ENCODE measurements at regions not wholly inside any gene's neighbourhood (a gene's known extent, or its start where the extent isn't known, plus 50 kb on each side); places are given as distances from the start of the nearest gene placed in this dataset.

DNA sequence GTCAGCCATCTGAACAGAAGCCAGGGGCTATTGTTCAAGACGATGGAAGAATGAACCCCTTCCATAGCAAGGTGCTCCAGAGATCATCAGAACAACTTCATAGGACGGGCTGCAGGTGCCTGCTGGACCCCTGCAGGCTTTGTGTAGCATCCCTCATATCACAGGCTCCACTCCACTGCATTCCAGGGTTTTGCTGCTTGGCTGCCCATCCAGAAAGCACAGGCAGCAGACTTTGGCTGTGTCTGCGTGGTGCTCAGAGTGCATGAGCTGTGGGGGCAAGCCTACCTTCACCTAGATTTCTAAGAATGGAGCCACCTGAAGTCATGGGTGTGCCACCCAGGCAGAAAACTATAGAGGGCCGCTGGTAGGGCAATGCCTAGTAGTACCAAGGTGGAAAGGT is 93.9 kb upstream of the NLRP1 start:
- no peak overlapping the region for H3K4me3 ChIP-seq (ENCODE audit: low read length)
- peaks cover 16% of the 10 kb centered on the region for H3K4me1 ChIP-seq (ENCODE audit: low read length)
- H3K36me3 ChIP-seq (replicated peaks; ENCODE audit: low read depth, low read length) = no peaks in the 10 kb centered on the region
- H4K20me1 ChIP-seq (ENCODE audit: insufficient read depth, low read length) = no peaks in the 10 kb centered on the region
- H3K27me3 ChIP-seq (ENCODE audit: low read depth, low read length) = peaks cover 17% of the 10 kb centered on the region
- H3K9me3 ChIP-seq (ENCODE audit: insufficient read depth, low read length) = no peaks in the 10 kb centered on the region
- no peak for TF ChIP-seq EZH2phosphoT487 (IDR thresholded peaks at IDR 0.05; ENCODE audit: low read depth)
- TF ChIP-seq, protein P1, sequence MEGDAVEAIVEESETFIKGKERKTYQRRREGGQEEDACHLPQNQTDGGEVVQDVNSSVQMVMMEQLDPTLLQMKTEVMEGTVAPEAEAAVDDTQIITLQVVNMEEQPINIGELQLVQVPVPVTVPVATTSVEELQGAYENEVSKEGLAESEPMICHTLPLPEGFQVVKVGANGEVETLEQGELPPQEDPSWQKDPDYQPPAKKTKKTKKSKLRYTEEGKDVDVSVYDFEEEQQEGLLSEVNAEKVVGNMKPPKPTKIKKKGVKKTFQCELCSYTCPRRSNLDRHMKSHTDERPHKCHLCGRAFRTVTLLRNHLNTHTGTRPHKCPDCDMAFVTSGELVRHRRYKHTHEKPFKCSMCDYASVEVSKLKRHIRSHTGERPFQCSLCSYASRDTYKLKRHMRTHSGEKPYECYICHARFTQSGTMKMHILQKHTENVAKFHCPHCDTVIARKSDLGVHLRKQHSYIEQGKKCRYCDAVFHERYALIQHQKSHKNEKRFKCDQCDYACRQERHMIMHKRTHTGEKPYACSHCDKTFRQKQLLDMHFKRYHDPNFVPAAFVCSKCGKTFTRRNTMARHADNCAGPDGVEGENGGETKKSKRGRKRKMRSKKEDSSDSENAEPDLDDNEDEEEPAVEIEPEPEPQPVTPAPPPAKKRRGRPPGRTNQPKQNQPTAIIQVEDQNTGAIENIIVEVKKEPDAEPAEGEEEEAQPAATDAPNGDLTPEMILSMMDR (IDR thresholded peaks at IDR 0.05; ENCODE audit: low read depth, low read length) = no peak
- no peak overlapping the region for H3K9ac ChIP-seq (ENCODE audit: low read length)
- H3K27ac ChIP-seq (ENCODE audit: low read length) = no peak overlapping the region
- no peak overlapping the region for H2AFZ ChIP-seq (ENCODE audit: low read depth, low read length)
- H3K79me2 ChIP-seq (ENCODE audit: low read length) = no peaks in the 10 kb centered on the region
- no peak overlapping the region for H3K4me2 ChIP-seq (ENCODE audit: low read length)

DNA sequence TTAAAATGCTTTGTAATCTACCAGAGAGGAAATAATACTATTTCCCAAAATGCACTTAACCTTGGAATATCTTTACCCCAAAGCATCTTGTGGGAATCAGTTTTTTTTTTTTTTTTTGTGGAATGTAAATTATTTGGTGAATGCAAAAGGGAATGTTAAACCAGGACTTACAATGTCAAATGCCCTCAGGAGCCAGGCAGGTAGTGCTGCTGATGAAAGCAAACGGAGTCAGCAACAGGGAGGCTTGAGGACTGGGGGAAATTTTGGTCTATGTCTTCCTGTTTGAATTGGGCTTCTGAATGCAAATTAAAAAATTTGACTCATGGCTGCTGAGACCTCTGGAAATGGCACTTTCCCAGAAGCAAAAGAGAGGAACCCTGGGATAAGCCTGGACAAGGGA is 96.5 kb upstream of the NLRP1 start:
- no peak overlapping the region for H2AFZ ChIP-seq (ENCODE audit: low read depth, low read length)
- H3K9ac ChIP-seq (ENCODE audit: low read length) = no peak overlapping the region
- H3K27ac ChIP-seq (ENCODE audit: low read length) = no peak overlapping the region
- no peaks in the 10 kb centered on the region for H3K9me3 ChIP-seq (ENCODE audit: insufficient read depth, low read length)
- peaks cover 17% of the 10 kb centered on the region for H3K27me3 ChIP-seq (ENCODE audit: low read depth, low read length)
- H3K4me2 ChIP-seq (ENCODE audit: low read length) = no peak overlapping the region
- no peaks in the 10 kb centered on the region for H3K36me3 ChIP-seq (replicated peaks; ENCODE audit: low read depth, low read length)
- H3K79me2 ChIP-seq (ENCODE audit: low read length) = no peaks in the 10 kb centered on the region
- peaks cover 7% of the 10 kb centered on the region for H3K4me1 ChIP-seq (ENCODE audit: low read length)
- H3K4me3 ChIP-seq (ENCODE audit: low read length) = no peak overlapping the region
- TF ChIP-seq EZH2phosphoT487 (IDR thresholded peaks at IDR 0.05; ENCODE audit: low read depth) = no peak
- TF ChIP-seq, protein P1 (IDR thresholded peaks at IDR 0.05; ENCODE audit: low read depth, low read length) = no peak
- H4K20me1 ChIP-seq (ENCODE audit: insufficient read depth, low read length) = no peaks in the 10 kb centered on the region

DNA sequence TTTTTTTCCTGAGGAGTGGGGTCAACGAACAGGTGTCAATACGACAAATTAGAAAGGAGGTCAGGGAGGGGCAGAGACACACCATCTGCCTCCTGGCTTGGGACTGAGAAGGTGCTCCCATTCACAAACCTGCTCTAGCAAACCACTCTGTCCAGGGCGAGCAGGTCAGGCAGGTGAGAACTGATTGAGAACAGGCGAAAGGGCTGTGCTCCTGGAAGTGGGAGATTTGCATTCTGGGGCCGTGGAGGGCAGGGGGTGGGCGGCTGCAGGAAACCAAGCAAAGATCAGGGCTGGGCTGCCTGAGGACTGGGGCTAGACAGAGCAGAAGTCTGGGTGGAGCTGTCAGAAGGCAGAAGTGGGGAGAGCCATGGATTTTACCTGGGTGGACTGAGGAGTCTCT is 98.9 kb upstream of the NLRP1 start:
- TF ChIP-seq, protein P1 (IDR thresholded peaks at IDR 0.05; ENCODE audit: low read depth, low read length) = no peak
- no peak for TF ChIP-seq EZH2phosphoT487 (IDR thresholded peaks at IDR 0.05; ENCODE audit: low read depth)
- Histone ChIP-seq H2AFZ (ENCODE audit: low read depth, low read length) (no peak overlapping the region), H3K9ac (ENCODE audit: low read length) (no peak overlapping the region), H3K27me3 (ENCODE audit: low read depth, low read length) (peaks cover 15% of the 10 kb centered on the region), H3K4me3 (ENCODE audit: low read length) (no peak overlapping the region), H3K27ac (ENCODE audit: low read length) (no peak overlapping the region), H3K4me2 (ENCODE audit: low read length) (no peak overlapping the region), H4K20me1 (ENCODE audit: insufficient read depth, low read length) (no peaks in the 10 kb centered on the region), H3K79me2 (ENCODE audit: low read length) (no peaks in the 10 kb centered on the region), H3K4me1 (ENCODE audit: low read length) (no peaks in the 10 kb centered on the region), H3K9me3 (ENCODE audit: insufficient read depth, low read length) (no peaks in the 10 kb centered on the region), H3K36me3 (replicated peaks; ENCODE audit: low read depth, low read length) (no peaks in the 10 kb centered on the region)

DNA sequence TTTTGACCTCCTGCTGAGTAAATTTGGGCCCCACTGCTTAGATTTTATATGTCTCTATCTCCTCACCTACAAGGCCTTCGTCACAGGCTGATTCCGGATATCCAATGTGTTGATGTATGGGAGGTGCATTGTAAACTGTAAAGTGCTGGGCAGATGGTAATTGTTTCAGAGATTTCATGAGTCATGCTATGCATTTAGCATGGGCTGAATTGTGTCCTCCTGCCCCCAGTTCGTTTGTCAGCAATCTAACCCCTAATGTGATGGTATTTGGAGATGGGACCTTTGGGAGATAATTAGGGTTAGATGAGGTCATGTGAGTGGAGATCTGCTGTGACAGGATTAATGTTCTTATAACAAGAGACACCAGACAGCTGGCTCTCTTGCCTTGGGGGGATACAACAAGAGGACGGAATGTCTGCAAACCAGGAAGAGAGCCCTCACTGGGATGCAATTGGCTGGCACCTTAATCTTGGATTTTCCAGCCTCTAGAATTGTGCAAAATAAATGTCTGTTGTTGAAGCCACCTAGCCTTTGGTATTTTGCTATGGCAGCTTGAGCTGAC is 101.8 kb upstream of the NLRP1 start:
- Histone ChIP-seq H2AFZ (ENCODE audit: low read depth, low read length) (no peak overlapping the region), H3K79me2 (ENCODE audit: low read length) (no peaks in the 10 kb centered on the region), H3K27ac (ENCODE audit: low read length) (no peak overlapping the region), H3K9me3 (ENCODE audit: insufficient read depth, low read length) (no peaks in the 10 kb centered on the region), H4K20me1 (ENCODE audit: insufficient read depth, low read length) (no peaks in the 10 kb centered on the region), H3K4me3 (ENCODE audit: low read length) (no peak overlapping the region), H3K9ac (ENCODE audit: low read length) (no peak overlapping the region), H3K4me1 (ENCODE audit: low read length) (no peaks in the 10 kb centered on the region), H3K27me3 (ENCODE audit: low read depth, low read length) (peaks cover 11% of the 10 kb centered on the region), H3K36me3 (replicated peaks; ENCODE audit: low read depth, low read length) (no peaks in the 10 kb centered on the region), H3K4me2 (ENCODE audit: low read length) (no peak overlapping the region)
- TF ChIP-seq EZH2phosphoT487 (IDR thresholded peaks at IDR 0.05; ENCODE audit: low read depth) = no peak
- TF ChIP-seq, protein P1 (IDR thresholded peaks at IDR 0.05; ENCODE audit: low read depth, low read length) = no peak
